ENCODE measurements at regions not wholly inside any gene's neighbourhood (a gene's known extent, or its start where the extent isn't known, plus 50 kb on each side); places are given as distances from the start of the nearest gene placed in this dataset.

DNA sequence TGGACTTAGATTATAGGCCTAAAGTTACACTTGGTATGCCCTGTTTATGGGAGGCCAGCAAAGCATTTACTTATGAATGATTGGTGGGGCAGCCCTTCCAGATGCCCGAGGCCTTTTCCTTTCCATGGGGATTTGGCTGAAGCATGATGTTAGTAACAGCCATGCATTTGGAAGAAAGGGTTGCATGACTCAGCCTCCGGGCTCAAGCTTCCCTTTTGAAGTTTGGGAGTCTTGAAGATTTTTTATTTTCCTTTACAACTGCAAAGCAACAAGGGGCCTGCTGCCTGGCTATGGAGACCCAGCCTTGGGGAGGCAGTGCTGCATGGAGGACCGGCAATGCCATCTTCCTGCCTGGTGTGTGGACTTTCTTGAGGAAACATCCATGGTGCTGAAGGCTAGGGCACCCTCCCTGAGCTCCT is 244.7 kb downstream of the ICE1 start:
- DNase-seq (ENCODE audit: extremely low read depth, low read depth): no peak

DNA sequence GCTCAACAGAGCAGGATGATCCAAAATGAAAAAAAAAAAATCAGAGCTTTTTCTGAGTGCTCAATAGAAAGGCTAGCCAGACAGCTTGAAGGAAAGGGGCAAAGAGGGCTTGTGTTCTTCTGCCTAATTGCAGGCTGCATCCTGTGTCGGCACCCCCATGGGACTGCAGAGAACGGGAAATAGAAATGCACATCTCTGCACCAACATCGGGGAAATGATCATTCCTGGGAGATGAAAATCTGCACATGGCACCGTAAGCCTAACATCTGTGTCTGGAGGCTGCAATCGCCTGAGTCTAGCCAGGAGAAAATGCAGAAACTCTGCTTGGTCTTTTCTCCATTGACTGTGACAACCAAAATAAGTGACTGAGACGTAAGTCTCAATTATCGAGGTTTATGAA is 243.9 kb downstream of the ICE1 start:
- no peak for DNase-seq (ENCODE audit: extremely low read depth, low read depth)

- no peak for DNase-seq (ENCODE audit: extremely low read depth, low read depth)
Observed at GRCh38 chr5:5666076-5666365, 243.5 kb downstream of the ICE1 start.

- peak; percentile 40 for DNase-seq (ENCODE audit: extremely low read depth, low read depth)
Observed at GRCh38 chr5:5665225-5666075, 243.0 kb downstream of the ICE1 start.

- DNase-seq (ENCODE audit: extremely low read depth, low read depth): no peak
Observed at GRCh38 chr5:5658889-5659465, 236.5 kb downstream of the ICE1 start.

DNA sequence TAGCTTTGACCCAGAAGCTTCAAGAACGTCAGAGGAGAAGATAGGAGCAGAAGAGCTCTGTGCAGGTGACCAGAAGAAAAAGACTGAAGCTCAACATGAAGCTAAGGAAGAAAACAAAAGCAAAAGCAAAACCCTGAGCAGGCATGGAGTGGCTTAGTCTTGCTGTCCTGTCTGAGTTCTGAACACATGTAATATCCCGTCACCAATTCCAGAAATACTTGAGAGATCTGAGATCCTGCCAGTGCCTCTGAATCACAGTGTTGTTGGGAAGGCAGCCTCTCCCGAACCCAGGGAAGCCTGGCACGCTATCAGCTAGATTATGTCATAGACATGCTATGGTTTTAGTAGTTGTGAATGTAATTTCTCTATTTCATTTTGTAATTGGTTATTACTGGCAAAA is 235.7 kb downstream of the ICE1 start:
- peak; percentile 44 for DNase-seq (ENCODE audit: extremely low read depth, low read depth)

GRCh38 chr5:5652181-5652580 is 229.7 kb downstream of the ICE1 start:
- no peak for DNase-seq (ENCODE audit: extremely low read depth, low read depth)

DNA sequence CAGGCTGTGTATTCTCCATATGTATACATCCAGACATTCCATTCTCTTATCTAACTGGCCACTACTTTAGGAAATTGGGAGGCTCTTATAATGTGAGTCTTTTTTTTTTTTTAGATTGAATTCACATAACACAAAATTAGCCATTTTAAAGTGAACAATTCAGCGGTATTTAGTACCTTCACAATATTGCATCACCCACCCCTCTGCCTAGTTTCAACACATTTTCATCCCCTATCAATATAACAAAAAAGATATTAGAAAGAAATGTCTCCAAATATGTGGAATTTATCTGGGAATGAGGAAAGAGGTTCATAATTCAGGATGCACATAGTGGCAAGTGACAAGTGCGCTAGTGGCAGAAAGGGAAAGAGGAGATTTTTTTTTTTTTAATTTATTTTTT is 228.5 kb downstream of the ICE1 start:
- no peak for DNase-seq (ENCODE audit: extremely low read depth, low read depth)

GRCh38 chr5:5650242-5650641 is 227.8 kb downstream of the ICE1 start:
- no peak for DNase-seq (ENCODE audit: extremely low read depth, low read depth)

DNA sequence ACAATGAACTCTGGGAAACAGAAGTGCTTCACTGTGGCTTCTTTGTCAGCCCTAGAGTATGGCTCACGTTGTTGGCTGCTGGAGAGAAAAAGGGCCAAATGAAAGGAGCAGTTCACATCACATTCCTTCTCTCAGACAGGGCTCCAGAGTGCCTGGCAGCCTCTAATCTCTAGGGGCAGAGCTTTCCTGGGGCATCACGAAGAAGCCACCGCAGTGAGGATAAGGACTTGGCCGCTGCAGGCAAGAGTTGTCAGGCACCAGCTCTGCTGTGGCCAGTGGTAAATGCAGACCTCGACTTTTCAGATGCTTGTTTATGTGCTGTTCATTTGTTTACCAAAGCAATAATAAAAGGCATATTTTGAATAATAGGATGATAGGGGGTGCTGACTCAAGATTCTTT is 227.2 kb downstream of the ICE1 start:
- no peak for DNase-seq (ENCODE audit: extremely low read depth, low read depth)

DNA sequence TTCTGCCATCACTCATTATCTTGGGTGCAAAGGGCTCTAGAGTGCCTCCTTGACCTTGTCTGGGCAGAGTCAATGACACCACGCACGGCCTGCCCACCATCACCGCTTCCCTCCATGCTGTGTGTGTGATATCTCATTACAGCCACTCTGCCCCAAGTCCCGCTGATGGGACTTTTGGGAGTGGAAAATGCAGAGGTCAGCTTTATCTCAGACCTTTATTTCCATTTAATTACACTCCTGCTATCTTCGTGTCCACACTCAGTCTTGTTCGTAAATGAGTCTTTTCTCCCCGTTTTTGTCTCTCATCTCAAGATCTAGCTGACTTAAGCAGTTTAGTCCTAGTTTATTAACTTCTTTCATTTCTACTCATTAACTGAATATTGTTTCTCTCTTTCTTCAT is 226.2 kb downstream of the ICE1 start:
- DNase-seq (ENCODE audit: extremely low read depth, low read depth): no peak

DNA sequence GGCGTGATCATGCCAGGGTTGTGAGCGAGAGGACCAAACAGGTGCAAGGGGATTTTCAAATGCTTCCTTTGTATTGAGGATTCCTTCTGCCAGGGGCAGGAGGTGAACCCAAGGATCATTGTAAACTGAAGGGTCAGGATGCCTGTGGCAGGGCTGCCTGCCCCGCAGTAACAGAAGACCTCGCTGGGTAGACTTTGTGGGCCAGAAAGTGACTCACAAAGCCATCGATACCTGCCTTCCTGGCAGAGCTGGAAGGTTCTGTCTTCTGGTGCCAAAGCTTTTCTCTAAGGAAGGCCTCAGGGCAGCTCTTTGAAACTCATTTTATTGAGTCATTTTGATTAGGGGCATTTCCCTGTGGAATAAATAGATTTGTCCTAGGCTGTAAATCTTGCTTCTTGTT is 223.4 kb downstream of the ICE1 start:
- no peak for DNase-seq (ENCODE audit: extremely low read depth, low read depth)

- no peak for DNase-seq (ENCODE audit: extremely low read depth, low read depth)
Observed at GRCh38 chr5:5645198-5645597, 222.7 kb downstream of the ICE1 start.

- no peak for DNase-seq (ENCODE audit: extremely low read depth, low read depth)
Observed at GRCh38 chr5:5644249-5644648, 221.8 kb downstream of the ICE1 start.

GRCh38 chr5:5643481-5643880 is 221.0 kb downstream of the ICE1 start:
- DNase-seq (ENCODE audit: extremely low read depth, low read depth): no peak

DNA sequence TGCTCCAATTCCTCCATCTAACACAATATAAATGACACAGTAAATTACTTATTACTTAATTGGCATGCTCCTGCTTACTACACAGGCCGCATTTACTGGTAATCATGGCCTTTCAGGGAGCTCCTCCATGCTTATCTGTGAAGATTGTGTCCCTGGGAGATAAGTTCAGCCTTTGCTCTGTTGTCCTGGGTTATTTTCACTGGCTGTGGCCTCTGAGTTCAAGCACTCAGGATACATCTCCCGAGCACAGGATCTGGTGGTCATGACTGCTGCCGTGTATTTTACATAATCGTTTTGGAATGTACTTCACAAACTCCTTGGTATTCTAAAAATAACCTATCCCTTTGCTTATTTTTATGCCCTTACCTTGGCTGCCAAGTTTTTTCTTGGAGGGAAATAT is 215.7 kb downstream of the ICE1 start:
- no peak for DNase-seq (ENCODE audit: extremely low read depth, low read depth)

- DNase-seq (ENCODE audit: extremely low read depth, low read depth): no peak
Observed at GRCh38 chr5:5637173-5637572, 214.7 kb downstream of the ICE1 start.

- DNase-seq (ENCODE audit: extremely low read depth, low read depth): no peak
Observed at GRCh38 chr5:5634817-5635216, 212.3 kb downstream of the ICE1 start.

GRCh38 chr5:5633579-5633978 is 211.1 kb downstream of the ICE1 start:
- no peak for DNase-seq (ENCODE audit: extremely low read depth, low read depth)

- DNase-seq (ENCODE audit: extremely low read depth, low read depth): no peak
Observed at GRCh38 chr5:5632678-5633077, 210.2 kb downstream of the ICE1 start.

GRCh38 chr5:5629607-5629978 is 207.1 kb downstream of the ICE1 start:
- DNase-seq (ENCODE audit: extremely low read depth, low read depth): no peak

DNA sequence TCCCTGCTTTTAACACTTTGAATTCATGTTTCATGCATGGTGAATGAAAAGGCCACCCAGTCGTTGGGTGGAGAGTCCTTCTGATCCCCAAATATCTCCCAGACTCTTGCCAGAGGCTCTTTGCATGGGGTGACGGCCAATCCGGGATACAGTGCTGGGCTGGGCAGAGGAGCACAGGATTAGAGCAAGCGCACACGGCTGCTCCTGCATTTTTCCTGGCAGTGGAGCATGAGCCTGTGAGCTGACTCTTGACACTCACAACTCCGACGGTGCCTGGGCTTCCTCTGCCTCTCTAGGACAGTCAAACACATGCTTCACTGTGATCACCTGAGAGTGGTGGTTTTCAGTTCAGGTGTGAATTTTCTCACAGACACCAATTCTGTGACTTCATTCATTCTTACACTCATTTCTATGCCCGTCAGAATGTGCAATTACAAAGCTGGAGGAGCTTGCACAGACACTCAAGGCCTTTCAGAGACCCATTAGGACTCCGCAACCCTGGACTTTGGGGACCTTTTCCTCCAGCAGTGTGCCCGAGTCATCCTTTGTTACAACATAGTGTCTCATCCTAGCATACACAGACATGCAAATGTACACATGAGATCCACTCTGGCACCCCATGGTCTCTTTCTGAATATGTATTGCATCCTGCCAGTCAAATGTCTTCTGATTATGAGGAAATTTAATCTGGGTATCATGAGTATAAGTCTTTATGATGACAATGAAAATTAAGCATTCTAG is 206.6 kb downstream of the ICE1 start:
- DNase-seq (ENCODE audit: extremely low read depth, low read depth): no peak
